Right lobe of liver (tissue), 6 donors: ENCODE measurements at regions not wholly inside any gene's neighbourhood (a gene's known extent, or its start where the extent isn't known, plus 50 kb on each side); places are given as distances from the start of the nearest gene placed in this dataset.

Experiments
- ATAC-seq, 4 donors: fragments of 200-7000 bp; cut with Tn5 transposase; one replicate each; pipeline ENCODE4 v1.9.1; 2020; ENCODE audit warnings: mild to moderate bottlenecking in 4 of 4, moderate library complexity in 4 of 4
- DNase-seq, 3 donors: peaks; one replicate each; pipeline ENCODE4 v3.0.0-alpha.2; 2020
- H3K27ac ChIP-seq, 3 donors: fragments of 200-600 bp; one replicate each; pipeline ENCODE4 v1.8.0; 2022
- H3K27me3 ChIP-seq, 2 donors: fragments of 200-600 bp; one replicate each; pipeline ENCODE4 v1.8.0; 2022
- H3K36me3 ChIP-seq, 4 donors: fragments of 200-600 bp; sonication (generic) in 1 of 4; one replicate each; pipeline versions ENCODE4 v1.5.1 to v1.8.0; 2017 to 2022; ENCODE audit warnings: control low read depth in 1 of 4
- H3K4me1 ChIP-seq, 4 donors: fragments of 200-600 bp; sonication (generic) in 1 of 4; one replicate each; pipeline versions ENCODE4 v1.5.1 to v1.8.0; 2017 to 2022; ENCODE audit warnings: control low read depth in 1 of 4
- H3K4me3 ChIP-seq, 3 donors: fragments of 200-600 bp; one replicate each; pipeline ENCODE4 v1.8.0; 2022
- H3K9me3 ChIP-seq, 4 donors: fragments of 200-600 bp; sonication (generic) in 1 of 4; one replicate each; pipeline versions ENCODE4 v1.5.1 to v1.8.0; 2017 to 2022; ENCODE audit warnings: control low read depth in 1 of 4
- POLR2A ChIP-seq: fragments of 450-650 bp; IDR thresholded peaks from one replicate; pipeline ENCODE4 v1.6.1; 2017; ENCODE audit warnings: antibody characterized with exemption, mild to moderate bottlenecking
- WGBS: methylation state at CpG from one replicate; pipeline ENCODE4 v1.1.6; 2018; ENCODE audit warnings: low coverage, low lambda C conversion rate; ENCODE audit not compliant: insufficient coverage; ENCODE audit errors: missing lambda C conversion rate; 5-methylcytosine and 5-hydroxymethylcytosine counted together
- intact Hi-C, 2 donors: fragments of 100-400 bp; cut with DNase I; formaldehyde crosslinking; loops; one replicate each; pipeline versions ENCODE4 v1.11.2 to v1.14.1; 2022
- TF ChIP-seq, protein P1 (sequence below), 4 donors: fragments of 200-600 bp in 3 of 4; fragments of 450-650 bp in 1 of 4; IDR thresholded peaks; one replicate each; pipeline versions ENCODE4 v1.5.1 to v1.8.0; 2016 to 2022; ENCODE audit warnings: antibody characterized with exemption in 4 of 4, mild to moderate bottlenecking in 2 of 4
- donor health status: DM: no; HTN: yes; CAD: no.
- donor health status: DM: no; HTN: no; CAD: no.
- donor health status: DM: no; HTN: no; CAD: no.
- donor health status: DM: no; HTN: yes; CAD: no.
- donor health status: DM: no; HTN: yes; CAD: no.

DNA sequence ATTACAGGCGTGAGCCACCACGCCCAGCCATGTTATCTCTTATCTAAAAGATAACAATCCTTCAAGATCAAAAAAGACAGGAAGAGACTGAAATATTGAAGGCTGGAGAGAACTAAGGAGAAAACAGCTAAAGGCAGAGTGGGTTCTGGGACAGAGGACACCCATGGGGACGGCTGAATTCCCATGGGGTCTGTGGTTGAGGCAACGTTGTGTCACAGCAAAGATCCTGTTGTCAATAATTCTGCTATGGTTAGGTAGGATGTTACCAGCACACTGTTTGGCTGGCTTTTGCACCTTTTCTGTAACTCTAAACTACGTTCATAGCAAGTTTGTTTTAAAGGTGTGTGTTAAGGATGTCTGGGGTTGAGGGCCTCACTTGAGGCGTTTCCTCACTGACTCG is 137.7 kb upstream of the APCDD1 start:
- no peak for TF ChIP-seq POLR2A
- TF ChIP-seq, protein P1, sequence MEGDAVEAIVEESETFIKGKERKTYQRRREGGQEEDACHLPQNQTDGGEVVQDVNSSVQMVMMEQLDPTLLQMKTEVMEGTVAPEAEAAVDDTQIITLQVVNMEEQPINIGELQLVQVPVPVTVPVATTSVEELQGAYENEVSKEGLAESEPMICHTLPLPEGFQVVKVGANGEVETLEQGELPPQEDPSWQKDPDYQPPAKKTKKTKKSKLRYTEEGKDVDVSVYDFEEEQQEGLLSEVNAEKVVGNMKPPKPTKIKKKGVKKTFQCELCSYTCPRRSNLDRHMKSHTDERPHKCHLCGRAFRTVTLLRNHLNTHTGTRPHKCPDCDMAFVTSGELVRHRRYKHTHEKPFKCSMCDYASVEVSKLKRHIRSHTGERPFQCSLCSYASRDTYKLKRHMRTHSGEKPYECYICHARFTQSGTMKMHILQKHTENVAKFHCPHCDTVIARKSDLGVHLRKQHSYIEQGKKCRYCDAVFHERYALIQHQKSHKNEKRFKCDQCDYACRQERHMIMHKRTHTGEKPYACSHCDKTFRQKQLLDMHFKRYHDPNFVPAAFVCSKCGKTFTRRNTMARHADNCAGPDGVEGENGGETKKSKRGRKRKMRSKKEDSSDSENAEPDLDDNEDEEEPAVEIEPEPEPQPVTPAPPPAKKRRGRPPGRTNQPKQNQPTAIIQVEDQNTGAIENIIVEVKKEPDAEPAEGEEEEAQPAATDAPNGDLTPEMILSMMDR (IDR thresholded peaks at IDR 0.05) = no peak
- intact Hi-C loops = no loop called here
- WGBS = 49% methylated on average over 6 of the region's 7 CpGs
- no peaks in the 10 kb centered on the region for H3K4me1 ChIP-seq
- H3K27ac ChIP-seq = no peak overlapping the region
- no peaks in the 10 kb centered on the region for H3K36me3 ChIP-seq
- DNase-seq (no peak), ATAC-seq (no peak)
- H3K9me3 ChIP-seq = no peaks in the 10 kb centered on the region
- H3K4me3 ChIP-seq = no peak overlapping the region
- H3K27me3 ChIP-seq = no peaks in the 10 kb centered on the region

DNA sequence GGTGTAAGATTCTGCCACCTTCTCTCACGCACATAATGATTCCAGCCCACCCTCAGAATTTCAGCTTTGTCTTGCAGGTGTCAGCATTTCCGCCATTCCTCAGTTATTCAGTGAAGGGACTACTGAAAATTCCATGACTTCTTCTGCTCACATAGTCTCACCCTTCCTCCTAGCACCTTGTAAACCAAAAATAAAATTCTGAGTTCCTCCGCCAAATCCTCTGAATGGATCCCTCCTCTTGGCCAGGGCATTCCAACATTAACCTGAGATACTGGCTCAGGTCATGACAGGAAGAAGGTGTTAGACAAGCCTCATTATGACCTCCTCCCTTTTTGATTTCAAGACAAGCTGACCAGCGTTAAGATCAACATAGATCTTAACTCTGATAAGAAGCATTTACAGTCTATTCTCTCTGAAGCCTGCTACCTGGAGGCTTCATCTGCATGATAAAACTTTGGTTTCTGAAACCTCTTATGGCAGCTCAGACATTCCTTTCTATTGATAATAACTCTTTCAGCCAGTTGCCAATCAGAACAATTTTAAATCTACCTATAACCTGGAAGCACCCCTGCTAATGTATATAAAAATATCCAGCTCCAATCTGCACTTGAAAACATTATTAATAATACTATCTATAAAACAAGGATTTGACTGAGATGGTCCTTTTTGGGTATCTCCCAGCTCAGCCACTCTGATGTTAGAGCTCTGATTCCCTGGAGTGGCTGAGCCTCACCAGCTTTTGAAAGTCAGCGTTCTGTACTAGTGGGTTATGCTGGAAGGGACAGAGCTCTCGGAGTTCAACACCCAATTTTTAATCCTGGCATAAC is 136.4 kb upstream of the APCDD1 start:
- H3K27ac ChIP-seq = no peak overlapping the region
- H3K27me3 ChIP-seq = no peaks in the 10 kb centered on the region
- 49% methylated on average over 6 of the region's 6 CpGs for WGBS
- H3K4me1 ChIP-seq = no peaks in the 10 kb centered on the region
- no peaks in the 10 kb centered on the region for H3K36me3 ChIP-seq
- DNase-seq = no peak
- intact Hi-C loops = no loop called here
- no peak for ATAC-seq
- H3K9me3 ChIP-seq = no peaks in the 10 kb centered on the region
- no peak overlapping the region for H3K4me3 ChIP-seq
- TF ChIP-seq, protein P1 (IDR thresholded peaks at IDR 0.05) = no peak
- no peak for TF ChIP-seq POLR2A

DNA sequence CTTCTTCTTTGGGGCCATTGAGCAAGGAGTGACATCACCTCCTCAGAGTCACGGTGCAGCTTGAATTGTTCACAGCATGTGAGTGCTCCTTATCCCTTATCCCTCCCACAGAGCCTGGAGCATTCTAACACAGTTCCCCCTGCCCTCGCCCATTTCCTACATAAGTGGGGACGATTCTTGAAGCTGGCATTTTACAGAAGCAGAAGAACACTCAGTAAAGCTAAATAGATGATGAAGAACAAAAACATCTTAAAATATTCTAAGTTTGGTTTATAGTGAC is 135.8 kb upstream of the APCDD1 start:
- no peak for DNase-seq
- 27% methylated on average over 3 of the region's 3 CpGs for WGBS
- intact Hi-C loops = no loop called here
- H3K36me3 ChIP-seq = no peaks in the 10 kb centered on the region
- ATAC-seq = no peak
- H3K4me1 ChIP-seq = no peaks in the 10 kb centered on the region
- TF ChIP-seq, protein P1 (IDR thresholded peaks at IDR 0.05) = no peak
- no peak for TF ChIP-seq POLR2A
- H3K9me3 ChIP-seq = no peaks in the 10 kb centered on the region
- no peak overlapping the region for H3K27ac ChIP-seq
- H3K4me3 ChIP-seq = no peak overlapping the region
- no peaks in the 10 kb centered on the region for H3K27me3 ChIP-seq

DNA sequence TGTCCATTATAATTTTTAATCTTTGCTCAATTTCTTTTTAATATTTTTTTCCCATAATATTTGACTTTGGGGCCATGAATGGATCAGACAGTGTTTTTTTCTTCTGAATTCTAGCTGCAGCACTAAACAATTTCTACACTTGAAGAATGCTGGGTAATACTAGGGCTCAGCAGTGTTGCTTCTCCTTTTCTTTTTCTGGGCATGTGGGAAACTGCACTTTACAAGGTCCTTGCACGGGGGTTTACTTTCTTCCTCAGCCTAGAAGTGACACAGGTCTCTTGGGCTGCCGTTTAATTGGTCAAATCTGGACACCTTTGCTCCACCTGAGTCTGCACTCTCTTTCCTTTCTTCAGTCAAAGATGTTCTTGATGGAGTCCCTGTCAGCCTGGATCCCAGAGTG is 135.4 kb upstream of the APCDD1 start:
- ATAC-seq (no peak), DNase-seq (no peak)
- Histone ChIP-seq H3K9me3 (no peaks in the 10 kb centered on the region), H3K36me3 (no peaks in the 10 kb centered on the region), H3K27ac (no peak overlapping the region), H3K27me3 (no peaks in the 10 kb centered on the region), H3K4me3 (no peak overlapping the region), H3K4me1 (no peaks in the 10 kb centered on the region)
- 32% methylated on average over 2 of the region's 2 CpGs for WGBS
- TF ChIP-seq, protein P1 (IDR thresholded peaks at IDR 0.05) = no peak
- TF ChIP-seq POLR2A = no peak
- intact Hi-C loops = no loop called here
